ENCODE measurements at regions not wholly inside any gene's neighbourhood (a gene's known extent, or its start where the extent isn't known, plus 50 kb on each side); places are given as distances from the start of the nearest gene placed in this dataset.

DNA sequence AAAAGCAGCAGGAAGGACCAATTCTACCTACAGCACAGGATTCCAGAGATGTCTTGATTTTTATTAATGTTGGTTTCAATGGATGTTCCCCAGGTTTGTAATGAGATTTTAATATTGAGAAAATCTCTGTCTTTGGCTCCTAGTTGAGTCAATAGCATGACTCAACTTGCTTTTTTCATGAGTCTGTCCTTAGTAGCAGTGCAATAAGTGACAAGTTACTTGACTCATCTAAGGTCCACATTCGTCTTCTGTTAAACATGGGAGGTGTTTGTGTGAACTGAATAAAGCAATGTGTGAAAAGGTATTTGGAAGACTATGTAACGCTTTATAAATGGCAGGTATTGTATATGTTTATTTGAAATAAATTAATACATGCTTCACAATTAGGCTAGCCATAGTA lies 645.0 kb upstream of the PTBP2 start:
- no peak for DNase-seq (ENCODE audit: low read depth in 1 of 2, low spot score in 1 of 2)
- TF ChIP-seq GABPA (IDR thresholded peaks at IDR 0.05; ENCODE audit: low read depth) (no peak), REST (IDR thresholded peaks at IDR 0.05; ENCODE audit: insufficient replicate concordance, low read depth) (no peak), POLR2AphosphoS5 (IDR thresholded peaks at IDR 0.05; ENCODE audit: low read depth) (no peak), SPI1 (IDR thresholded peaks at IDR 0.05; ENCODE audit: borderline replicate concordance, low read depth) (no peak), CTCF (IDR thresholded peaks at IDR 0.05; ENCODE audit: insufficient read depth, low read length) (no peak)
- Histone ChIP-seq H3K27me3 (ENCODE audit: insufficient read depth, poor library complexity, severe bottlenecking) (no peaks in the 10 kb centered on the region), H3K27ac (replicated peaks) (no peak overlapping the region), H3K4me3 (replicated peaks; ENCODE audit: insufficient read depth, low read length) (no peak overlapping the region)

DNA sequence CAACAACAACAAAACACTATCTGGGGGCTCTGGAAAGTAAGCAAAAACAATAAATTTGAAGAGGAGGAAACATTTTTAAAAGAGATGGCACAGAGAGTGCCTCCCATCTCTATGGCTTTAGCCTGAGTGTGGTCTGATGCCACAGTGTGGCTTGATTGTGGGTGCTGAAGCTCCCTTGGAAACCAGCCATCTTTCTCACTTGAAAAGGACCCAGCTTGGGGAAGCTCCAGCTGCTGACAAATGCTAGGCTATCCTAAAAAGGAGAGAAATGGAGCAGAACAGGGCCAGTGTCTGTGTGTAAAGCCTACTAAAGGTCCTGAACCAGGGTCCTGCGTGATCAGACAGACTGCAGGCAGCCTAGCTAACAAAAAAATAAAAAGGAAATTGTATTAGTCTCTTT lies 642.0 kb upstream of the PTBP2 start:
- Histone ChIP-seq H3K27ac (replicated peaks) (no peak overlapping the region), H3K27me3 (ENCODE audit: insufficient read depth, poor library complexity, severe bottlenecking) (no peaks in the 10 kb centered on the region), H3K4me3 (replicated peaks; ENCODE audit: insufficient read depth, low read length) (no peak overlapping the region)
- TF ChIP-seq CTCF (IDR thresholded peaks at IDR 0.05; ENCODE audit: insufficient read depth, low read length), result no peak
- TF ChIP-seq POLR2AphosphoS5 (IDR thresholded peaks at IDR 0.05; ENCODE audit: low read depth), result no peak
- no peak for TF ChIP-seq GABPA (IDR thresholded peaks at IDR 0.05; ENCODE audit: low read depth)
- TF ChIP-seq REST (IDR thresholded peaks at IDR 0.05; ENCODE audit: insufficient replicate concordance, low read depth), result no peak
- TF ChIP-seq SPI1 (IDR thresholded peaks at IDR 0.05; ENCODE audit: borderline replicate concordance, low read depth), result no peak
- DNase-seq (ENCODE audit: low read depth in 1 of 2, low spot score in 1 of 2), result no peak

DNA sequence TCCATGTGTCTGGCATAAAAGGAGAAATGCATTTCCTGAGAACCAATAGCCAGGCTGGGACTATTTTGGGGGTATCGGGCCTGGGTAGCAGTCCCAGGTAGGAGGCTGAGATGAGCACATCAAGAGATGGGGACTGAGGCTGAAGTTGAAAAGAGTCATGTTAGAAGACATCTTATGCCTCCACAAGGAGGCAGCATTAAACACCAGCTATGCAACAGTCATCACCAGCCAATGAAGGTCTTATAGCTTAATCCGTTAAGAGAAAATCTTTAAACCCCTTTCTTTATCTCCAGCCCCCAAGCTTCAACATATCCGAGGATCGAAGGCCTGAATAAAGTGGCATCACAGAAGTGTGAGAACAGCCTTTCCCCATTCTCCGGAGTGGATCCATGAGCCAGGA lies 640.7 kb upstream of the PTBP2 start:
- H3K27me3 ChIP-seq (ENCODE audit: insufficient read depth, poor library complexity, severe bottlenecking), result no peaks in the 10 kb centered on the region
- TF ChIP-seq CTCF (IDR thresholded peaks at IDR 0.05; ENCODE audit: insufficient read depth, low read length) (no peak), REST (IDR thresholded peaks at IDR 0.05; ENCODE audit: insufficient replicate concordance, low read depth) (no peak), GABPA (IDR thresholded peaks at IDR 0.05; ENCODE audit: low read depth) (no peak), POLR2AphosphoS5 (IDR thresholded peaks at IDR 0.05; ENCODE audit: low read depth) (no peak), SPI1 (IDR thresholded peaks at IDR 0.05; ENCODE audit: borderline replicate concordance, low read depth) (no peak)
- H3K27ac ChIP-seq (replicated peaks), result no peak overlapping the region
- DNase-seq (ENCODE audit: low read depth in 1 of 2, low spot score in 1 of 2), result no peak
- no peak overlapping the region for H3K4me3 ChIP-seq (replicated peaks; ENCODE audit: insufficient read depth, low read length)
